SIG-M5 treated with dmso at 0.1 percent for 504 hours (cell line): ENCODE measurements at regions not wholly inside any gene's neighbourhood (a gene's known extent, or its start where the extent isn't known, plus 50 kb on each side); places are given as distances from the start of the nearest gene placed in this dataset.

Experiments used
- DNase-seq: peaks from one replicate; lab custom pipeline; 2025; ENCODE audit not compliant: unreplicated experiment; lab: John Stamatoyannopoulos, UW

DNA sequence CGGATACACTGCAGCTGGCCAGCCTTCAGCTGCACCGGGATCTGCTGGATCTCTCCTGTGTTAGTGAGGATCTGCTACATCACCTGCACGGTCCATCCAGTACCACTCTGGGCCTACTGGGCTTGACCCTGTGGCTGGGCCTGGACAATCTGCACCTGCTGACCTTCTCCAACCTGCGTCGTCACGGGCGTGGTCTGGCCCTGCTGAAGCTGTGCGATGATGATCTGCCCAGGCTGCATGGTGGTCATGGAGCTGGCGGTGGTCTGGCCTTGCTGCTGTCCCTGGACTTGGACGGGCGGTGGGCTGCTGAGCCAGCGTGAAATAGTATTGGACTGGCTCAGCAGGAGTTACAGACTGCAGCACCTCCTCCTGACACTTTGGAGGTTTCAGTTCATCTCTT, 137.1 kb upstream of the GAS1 start:
- DNase-seq, result no peak

DNA sequence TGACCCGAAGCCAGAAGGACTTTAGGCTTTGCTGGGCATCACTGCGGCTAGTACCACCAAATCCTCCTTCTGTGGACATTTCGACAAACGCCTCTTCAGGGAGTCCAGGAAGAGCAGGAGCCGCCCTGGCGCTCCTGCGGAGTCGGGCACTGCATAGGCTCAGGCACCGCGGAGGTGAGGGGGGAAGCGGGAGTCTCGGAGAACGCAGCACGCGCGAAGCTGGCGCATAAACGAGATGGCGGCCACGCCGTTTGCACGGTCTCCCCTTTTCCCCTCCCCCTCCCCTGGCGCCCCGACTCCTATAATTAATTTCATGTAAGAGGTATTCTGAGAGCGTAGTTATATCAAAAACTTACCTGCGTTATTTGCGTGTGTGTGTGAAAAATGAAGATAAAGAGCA, 137.8 kb upstream of the GAS1 start:
- no peak for DNase-seq

DNA sequence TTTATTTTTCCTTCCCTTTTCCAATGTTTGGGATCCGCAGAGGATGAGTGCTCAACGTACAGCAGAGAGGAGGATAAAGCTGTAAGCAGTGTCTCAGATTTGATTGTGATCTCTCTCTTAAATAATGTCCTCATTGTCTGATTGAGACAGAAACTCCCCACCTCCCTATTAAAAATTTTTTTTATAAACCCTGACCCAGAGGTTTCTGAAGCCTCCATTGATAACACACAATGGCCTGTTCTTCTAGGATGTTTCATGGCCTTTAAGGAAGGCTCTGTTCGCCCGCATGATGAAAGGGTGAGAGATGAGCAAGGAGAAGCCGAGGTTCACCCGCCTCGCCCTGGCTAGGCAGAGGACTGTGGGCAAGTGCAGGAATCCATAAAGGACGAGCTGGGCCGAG, 138.2 kb upstream of the GAS1 start:
- no peak for DNase-seq

DNA sequence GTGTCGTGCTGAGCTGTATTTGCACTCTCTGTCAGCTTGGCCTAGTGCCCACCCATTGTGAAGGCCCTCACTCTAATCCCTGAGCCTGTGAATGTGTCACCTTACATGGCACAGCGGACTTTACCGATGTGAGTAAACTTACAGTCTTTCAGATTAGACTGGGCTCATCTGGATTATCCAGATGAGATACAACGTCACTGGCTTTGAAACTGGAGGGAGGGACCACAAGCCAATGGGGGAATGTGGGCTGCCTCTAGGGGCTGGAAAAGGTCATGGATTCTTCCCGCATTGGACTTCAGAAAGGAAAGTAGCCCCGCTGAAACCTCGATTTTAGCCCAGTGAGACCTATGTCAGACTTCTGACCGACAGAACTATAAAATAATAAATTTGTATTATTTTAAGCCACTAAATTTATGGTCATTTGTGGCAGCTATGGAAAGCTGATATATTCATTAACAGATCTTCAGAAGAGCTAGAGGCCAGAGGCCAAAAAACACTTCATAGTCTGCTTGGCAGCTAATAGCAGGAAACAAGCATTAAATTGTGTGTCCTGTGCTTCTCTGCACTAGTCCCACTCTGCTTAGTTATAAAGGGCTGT, 139.0 kb upstream of the GAS1 start:
- DNase-seq, result no peak

DNA sequence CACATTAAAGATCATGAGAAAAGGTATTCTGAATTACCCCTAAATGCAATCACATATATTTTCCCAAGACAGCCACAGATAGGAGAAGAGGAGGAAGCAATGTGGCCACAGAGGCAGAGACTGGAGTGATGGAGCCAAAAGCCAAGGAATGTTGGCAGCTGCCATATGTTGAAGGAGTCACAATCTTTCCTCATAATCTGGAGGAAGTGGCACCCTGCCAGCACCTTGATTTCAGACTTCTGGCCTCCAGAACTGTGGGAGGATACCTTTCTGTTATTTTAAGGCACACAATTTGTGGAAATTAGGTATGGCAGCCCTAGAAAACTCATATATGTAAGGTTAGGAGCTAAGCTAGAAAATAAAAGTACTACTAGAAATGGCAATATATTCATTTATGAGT, 139.9 kb upstream of the GAS1 start:
- DNase-seq, result no peak

DNA sequence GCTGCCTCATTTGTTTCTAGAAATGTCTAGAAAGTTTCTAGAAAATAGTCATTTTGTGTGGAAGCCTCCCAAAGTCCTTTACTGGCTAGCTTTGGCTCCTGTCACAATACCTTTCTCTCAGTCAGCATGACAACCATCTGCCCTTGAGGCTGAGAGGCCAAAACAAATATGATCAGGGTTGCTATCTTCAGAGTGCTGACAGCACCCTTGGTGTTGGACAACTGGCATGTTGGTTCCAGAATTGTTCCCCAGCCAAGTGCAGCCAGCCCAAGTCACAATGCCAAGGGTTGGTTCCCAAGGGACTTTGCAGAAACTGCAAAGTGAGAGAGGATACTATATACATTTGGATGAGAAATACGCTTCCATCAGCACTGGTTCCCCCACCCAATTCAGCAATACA, 140.9 kb upstream of the GAS1 start:
- DNase-seq, result no peak

DNA sequence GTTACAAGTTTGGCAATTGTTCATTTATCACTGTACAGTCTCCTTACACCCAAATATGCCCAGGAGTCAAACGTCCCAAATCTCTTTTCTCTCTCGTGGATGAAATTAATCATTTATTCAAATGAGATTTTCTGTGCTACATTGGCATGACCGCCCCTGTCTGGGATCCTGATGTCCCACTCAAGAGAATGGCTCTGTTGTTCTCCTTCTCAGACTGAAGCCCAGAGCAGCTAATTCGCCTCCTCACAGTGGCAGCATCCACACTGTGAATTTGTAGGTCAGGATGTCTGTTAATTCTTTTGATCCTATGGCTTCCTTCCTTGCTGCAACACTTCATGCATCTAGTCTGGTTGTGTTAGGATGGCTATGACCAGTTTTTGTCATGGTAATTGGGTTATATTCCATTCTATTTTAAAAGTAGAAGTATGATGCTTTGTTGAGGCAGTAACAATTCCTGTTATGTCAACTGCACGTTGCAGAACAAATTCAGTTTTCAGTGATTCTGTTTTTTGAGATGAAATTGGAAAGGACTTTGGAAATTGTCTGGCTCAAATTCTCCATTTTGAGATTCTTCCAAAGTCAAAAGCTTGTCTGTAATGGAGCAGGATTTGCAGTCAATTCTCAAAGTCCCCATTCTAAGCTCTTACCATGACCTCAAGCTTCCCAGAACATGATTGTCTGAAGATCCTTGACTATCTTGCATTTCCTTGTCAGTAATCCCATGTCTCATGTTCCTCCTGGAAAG, 141.5 kb upstream of the GAS1 start:
- DNase-seq, result no peak

DNA sequence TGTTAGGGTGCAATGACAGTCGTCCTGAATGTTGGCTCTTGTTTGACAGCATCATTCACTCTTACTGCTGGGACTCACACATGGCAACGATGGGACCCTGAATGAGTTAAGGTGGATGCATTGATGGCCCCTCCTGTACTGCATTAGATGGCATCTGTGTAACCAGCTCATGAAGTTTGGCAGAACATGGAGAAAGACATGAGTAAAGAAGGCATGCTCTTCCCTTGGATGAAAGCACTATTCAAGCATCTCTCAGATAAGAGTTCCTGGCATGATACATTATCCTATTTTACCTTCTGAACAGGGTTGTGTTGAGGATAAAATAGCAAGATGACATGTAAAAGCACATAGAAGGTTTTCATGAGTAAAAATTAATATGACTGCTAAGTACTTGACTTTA, 142.2 kb upstream of the GAS1 start:
- no peak for DNase-seq

DNA sequence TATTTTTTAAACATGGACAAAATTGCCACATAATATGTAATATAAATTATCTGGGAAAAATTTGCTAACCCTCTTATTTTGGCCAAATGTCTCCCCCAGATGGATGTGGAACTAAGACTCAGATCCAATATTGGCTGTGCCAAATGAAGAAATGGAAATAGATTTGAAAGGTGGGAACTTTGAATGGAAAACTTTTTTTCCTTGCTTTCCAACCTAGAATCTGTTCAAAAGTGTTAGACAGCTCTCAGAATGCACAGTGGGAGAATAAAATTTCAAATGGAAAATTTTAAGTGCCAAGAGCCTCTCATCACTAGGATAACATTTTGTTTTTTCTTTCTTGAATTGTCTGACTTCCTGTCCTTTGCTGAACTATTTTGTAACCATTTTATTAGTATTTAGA, 142.6 kb upstream of the GAS1 start:
- DNase-seq, result no peak

DNA sequence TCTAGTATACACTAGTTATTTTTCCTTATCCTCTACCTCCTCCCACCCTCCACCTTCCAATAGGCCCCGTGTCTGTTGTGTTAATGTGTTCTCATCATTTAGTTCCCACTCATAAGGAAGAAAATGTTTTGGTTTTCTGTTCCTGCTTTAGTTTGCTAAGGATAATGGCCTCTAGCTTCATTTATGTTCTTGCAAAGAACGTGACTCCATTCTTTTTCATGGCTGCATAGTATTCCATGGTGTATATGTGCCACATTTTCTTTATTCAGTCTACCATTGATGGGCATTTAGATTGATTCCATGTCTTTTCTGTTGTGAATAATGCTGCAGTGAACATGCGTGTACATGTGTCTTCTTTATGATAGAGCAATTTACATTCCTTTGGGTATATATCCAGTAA, 146.5 kb upstream of the GAS1 start:
- no peak for DNase-seq

DNA sequence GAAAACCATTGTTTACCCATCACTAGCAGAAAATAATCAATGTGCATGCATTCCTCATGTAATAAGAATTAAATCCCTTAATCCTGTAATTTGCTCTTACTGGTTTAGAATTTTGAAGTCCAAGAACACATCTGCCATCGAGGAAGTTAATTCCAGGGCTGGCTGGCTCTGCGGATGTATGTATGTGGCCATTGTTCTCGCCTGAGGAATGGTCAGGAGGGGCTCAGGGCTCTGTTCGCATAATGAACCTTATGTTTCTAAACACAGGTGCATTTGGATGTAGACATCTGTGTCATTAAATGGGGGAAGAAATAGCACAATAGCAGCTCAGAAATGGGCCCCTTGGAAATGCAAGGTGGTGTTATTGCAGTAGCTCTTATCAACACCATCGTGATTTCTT, 148.6 kb upstream of the GAS1 start:
- DNase-seq, result no peak

DNA sequence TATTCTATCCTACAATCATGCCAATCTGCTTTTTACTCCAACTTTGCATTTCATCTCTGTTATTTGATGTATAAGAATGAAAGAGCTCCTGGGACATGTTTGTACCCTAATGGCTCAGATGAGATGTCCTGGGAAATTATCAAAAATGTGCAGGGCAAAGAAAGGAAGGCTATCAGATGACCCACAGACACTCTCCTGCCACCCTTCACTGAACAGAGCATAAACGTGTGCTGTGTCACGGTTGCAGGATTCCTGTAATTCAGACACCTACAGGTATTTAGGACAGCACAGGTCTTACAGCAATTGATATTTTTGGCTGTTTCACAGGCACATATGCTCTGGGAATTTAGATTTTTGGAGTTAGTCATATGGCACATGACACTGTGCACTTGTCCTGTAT, 149.2 kb upstream of the GAS1 start:
- DNase-seq, result no peak

DNA sequence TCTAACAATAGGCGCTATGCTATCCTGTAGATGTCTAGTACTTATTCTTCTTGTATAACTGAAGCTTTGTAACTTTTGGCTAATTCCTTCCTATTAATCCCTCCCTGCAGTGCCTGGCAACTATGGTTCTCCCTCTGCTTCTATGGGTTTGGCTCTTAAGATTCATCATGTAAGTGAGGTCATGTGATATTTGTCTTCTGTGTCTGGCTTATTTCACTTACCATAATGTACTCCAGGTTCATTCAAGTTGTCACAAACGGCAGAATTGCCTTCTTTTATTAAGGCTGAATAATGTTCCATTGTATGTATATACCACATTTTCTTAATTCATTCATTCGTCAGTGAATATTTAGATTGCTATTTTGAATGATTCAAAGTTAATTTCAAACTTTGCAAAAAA, 149.9 kb upstream of the GAS1 start:
- DNase-seq, result no peak

DNA sequence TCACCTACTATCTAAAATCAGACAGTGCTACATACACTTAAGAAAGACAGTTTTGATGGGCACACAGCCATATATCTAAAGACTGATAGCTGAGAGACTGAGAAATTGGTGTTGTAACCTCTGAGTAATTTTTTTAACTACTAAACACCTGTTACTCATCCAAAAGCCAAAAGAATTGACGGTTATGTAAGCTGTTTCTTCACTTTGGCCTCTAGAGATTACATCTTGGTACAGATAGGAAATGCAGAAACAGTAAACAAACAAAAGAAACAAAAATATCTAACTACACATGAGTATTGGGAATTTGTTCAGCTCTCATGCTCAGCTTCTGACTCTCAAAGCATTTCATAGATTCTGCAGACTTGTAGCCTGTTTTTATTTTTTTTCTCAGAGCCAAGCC, 152.1 kb upstream of the GAS1 start:
- no peak for DNase-seq

DNA sequence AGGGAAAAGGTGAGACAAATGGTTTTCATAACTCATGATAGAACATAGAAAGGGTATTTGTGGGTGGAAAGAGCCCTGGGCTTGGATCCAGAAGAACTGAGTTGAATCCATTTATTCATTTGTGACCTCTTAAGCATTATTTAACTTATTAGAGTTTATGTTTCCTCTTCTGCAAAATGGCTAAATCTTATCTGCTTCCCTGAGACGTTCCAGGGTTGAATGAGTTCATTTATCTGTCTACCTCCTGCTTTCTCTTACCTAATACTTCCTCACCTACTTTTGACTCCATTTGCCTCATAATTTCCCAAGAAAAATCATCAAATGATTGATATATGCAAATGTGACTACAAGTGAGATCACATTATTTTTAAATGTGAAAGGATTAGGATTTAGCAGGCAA, 152.7 kb upstream of the GAS1 start:
- no peak for DNase-seq

DNA sequence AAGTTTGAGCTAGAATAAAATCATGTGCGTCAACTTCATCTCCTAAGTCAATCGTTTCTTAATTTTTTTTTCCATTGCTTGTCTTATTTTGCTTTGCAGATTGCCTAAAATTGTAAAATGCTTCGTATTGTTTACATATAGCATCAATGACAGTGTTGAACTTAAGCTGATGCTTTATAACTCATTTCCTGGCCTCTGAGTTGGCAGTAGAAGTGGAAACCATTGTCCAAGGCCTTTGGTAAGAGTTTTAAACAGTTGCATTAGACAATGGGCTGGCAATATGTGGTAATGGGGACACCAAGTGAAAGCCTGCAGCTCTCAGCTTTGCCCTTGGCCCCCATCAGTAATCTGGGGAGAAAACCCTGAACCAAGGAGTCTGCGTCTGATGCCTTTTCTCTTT, 154.8 kb upstream of the GAS1 start:
- DNase-seq, result no peak

DNA sequence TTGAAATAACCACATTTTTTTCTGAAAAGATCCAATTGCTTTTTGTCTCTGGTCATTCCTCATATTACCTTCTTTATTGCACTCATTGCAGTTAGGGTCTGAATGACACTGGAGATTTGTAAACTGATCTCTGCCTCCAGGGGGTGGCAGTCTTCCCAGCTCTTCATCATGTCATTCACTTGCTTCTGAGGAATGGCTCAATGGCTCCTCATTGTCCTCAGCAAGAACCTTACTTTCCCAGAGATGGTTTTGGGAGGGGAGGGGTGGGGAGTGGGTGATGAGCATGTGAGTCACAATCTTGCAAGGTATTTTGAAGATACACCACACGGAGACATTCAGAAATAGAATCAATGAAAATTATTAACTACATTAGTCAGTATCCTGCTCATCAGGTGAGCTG, 159.8 kb upstream of the GAS1 start:
- no peak for DNase-seq

DNA sequence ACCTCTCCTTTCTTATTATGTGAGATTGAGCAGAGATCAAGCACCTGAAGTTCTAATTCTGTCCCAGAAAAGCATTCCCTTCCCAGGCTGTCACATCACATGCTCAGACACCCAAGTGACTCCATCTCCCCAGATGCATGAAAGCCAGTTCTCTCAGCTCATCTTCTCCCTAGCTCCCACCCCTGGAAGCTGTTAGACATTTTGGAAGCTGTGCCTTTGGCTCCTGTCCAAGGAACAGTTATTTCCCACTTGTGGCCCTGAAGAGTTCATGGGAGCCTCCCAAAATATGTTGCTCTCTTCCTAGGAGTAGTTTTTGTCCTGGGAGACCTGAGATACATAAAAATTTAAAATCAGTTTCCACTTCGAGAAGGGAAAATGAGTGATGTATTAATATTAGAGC, 161.4 kb upstream of the GAS1 start:
- no peak for DNase-seq

DNA sequence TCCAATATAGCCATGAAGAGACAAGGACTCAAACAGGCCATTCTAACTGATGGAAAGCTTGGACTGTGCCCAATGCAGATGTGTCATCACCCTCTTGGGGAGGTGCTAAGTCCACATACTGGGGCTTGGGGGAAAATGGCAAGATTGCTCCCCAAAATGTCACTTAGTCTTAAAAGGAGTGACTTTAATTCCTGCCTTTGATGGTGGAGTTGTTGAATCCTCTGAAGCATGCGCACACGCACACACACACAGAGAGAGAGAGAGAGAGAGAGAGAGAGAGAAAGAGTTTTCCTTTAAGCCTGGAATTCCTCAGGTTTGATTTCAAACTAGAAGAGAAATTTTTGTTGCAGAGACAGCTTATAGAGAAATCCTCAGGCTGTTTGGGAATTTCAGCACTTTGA, 161.9 kb upstream of the GAS1 start:
- no peak for DNase-seq

DNA sequence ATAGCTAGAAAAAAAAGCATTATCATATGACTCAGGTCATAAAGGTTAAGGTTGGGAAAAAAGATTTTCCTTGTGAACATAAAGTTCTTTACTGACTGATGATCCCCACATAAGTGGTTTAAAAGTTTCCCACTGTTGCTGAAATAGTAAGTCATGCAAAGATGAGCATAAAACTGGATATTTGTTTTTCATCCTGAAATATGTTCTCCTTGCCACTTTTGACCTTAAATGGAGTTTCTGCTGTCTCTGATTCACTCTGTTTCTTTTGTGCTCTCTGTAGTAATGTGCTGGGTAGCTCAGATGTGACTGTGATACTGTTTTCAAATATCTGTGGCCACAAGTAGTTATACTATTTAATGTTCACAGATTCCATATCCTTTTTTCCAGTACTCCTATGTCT, 162.5 kb upstream of the GAS1 start:
- no peak for DNase-seq

DNA sequence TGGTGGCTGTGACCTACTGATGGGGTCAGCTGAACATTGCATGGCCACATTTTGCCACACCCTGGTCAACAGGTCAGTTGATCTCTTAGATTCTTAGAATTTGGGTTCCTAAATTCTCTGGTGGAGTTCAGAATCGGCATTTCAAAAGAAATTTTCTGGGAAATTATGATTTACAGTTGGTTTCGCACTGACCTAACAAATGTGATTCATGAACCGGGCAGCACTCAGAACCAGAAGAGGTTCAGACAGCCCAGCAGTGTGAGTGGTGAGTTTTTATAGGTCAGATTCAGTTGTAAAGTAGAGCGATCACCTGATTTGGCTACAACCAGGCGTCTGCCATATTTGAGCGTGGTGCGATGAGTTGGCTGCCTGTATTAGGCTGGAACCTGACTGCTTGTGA, 163.7 kb upstream of the GAS1 start:
- DNase-seq, result no peak

DNA sequence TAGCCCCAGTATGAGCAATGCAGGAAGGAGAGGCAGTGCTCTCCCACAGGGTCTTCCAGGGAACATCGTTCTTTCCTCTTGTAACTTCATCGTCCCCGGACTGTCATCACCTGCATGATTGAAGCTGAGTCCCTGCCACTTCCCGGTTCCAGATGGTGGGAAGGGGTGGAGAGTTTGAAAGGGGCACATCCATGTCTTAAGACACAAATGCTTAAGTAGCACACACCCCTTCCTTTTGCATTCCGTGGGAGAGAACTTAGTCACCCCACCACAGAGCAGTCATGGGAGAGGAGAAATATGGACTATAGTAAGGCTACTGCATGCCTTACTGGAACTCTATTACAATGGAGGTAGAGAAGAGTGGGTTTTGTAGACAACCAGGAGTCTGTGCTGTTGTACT, 165.3 kb upstream of the GAS1 start:
- no peak for DNase-seq

DNA sequence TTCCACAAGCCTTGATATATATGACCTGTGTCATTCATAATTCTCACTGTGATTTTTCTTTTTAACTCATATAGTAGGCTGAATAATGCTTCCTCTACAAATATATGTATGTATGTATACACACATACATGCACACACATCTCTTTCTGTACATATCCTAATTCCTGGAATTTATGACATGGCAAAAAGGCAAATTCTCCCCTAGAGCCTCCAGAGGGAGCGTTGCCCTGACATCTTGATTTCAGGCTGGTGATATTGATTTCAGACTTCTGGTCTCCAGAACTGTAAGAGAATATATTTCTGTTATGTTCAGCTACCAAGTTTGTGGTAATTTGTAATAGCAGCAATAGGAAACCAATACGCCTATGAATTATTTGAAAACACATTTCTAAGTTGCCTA, 166.6 kb upstream of the GAS1 start:
- no peak for DNase-seq
